CD14-positive monocyte (primary cell): ENCODE measurements at regions not wholly inside any gene's neighbourhood (a gene's known extent, or its start where the extent isn't known, plus 50 kb on each side); places are given as distances from the start of the nearest gene placed in this dataset.

Experiments
- DNase-seq, 3 donors: peaks; one replicate each; pipeline ENCODE4 v3.0.0-alpha.2; 2011 to 2022
- H2AFZ ChIP-seq: 2 replicates; pipeline ENCODE4 v1.6.0; 2012; ENCODE audit warnings: mild to moderate bottlenecking, low read depth, low read length, inconsistent platforms; ENCODE audit not compliant: insufficient read depth, poor library complexity, severe bottlenecking
- H3K27ac ChIP-seq, 2 donors: 1 replicate in 1 of 2; 2 replicates in 1 of 2; pipeline ENCODE4 v1.5.1; 2012 to 2013; ENCODE audit warnings: low read length in 2 of 2, control low read depth in 1 of 2, inconsistent platforms in 1 of 2, low read depth in 1 of 2, mild to moderate bottlenecking in 1 of 2
- H3K27me3 ChIP-seq, 2 donors: one replicate each; pipeline versions ENCODE4 v1.6.0 to v1.6.1; 2011 to 2013; ENCODE audit warnings: low read length in 2 of 2; ENCODE audit not compliant: control insufficient read depth in 2 of 2, insufficient read depth in 2 of 2
- H3K36me3 ChIP-seq, 2 donors: replicated peaks in 1 of 2; 1 replicate in 1 of 2; 2 replicates in 1 of 2; pipeline versions ENCODE4 v1.5.1 to v1.6.1; 2012 to 2013; ENCODE audit warnings: low read length in 2 of 2, control low read depth in 1 of 2, inconsistent platforms in 1 of 2, mild to moderate bottlenecking in 1 of 2; ENCODE audit not compliant: insufficient read depth in 2 of 2, control insufficient read depth in 1 of 2
- H3K4me1 ChIP-seq, 2 donors: 1 replicate in 1 of 2; 2 replicates in 1 of 2; pipeline versions ENCODE4 v1.5.1 to v1.6.1; 2012 to 2013; ENCODE audit warnings: low read length in 2 of 2, control low read depth in 1 of 2, inconsistent platforms in 1 of 2, mild to moderate bottlenecking in 1 of 2, moderate library complexity in 1 of 2; ENCODE audit not compliant: insufficient read depth in 2 of 2, control insufficient read depth in 1 of 2
- H3K4me2 ChIP-seq: replicated peaks from 2 replicates; pipeline ENCODE3; 2012; ENCODE audit warnings: low read length, moderate library complexity, mild to moderate bottlenecking; ENCODE audit not compliant: poor library complexity, severe bottlenecking; ENCODE audit errors: extremely low read depth
- H3K4me3 ChIP-seq, 3 experiments: fragments of 200-600 bp in 1 of 3; sonication (generic) in 1 of 3; replicated peaks in 1 of 3; 1 replicate in 2 of 3; 2 replicates in 1 of 3; pipeline ENCODE4 v1.5.1; 2011 to 2013; ENCODE audit warnings: low read length in 3 of 3, mild to moderate bottlenecking in 3 of 3, control low read depth in 2 of 3, low read depth in 2 of 3, inconsistent platforms in 1 of 3, moderate library complexity in 1 of 3
- H3K79me2 ChIP-seq: 2 replicates; pipeline ENCODE4 v1.6.0; 2012; ENCODE audit warnings: mild to moderate bottlenecking, control low read depth, inconsistent platforms, low read length, moderate library complexity; ENCODE audit not compliant: insufficient read depth
- H3K9ac ChIP-seq: 2 replicates; pipeline ENCODE4 v1.6.0; 2017; ENCODE audit warnings: low read length, mild to moderate bottlenecking; ENCODE audit not compliant: insufficient read depth, poor library complexity, severe bottlenecking
- H3K9me3 ChIP-seq, 2 donors: replicated peaks in 1 of 2; 1 replicate in 1 of 2; 2 replicates in 1 of 2; pipeline versions ENCODE4 v1.5.1 to v1.6.1; 2012 to 2013; ENCODE audit warnings: low read length in 2 of 2, control low read depth in 1 of 2; ENCODE audit not compliant: control insufficient read depth in 1 of 2, insufficient read depth in 1 of 2
- H4K20me1 ChIP-seq: 2 replicates; pipeline ENCODE4 v1.6.0; 2012; ENCODE audit warnings: mild to moderate bottlenecking, low read length, control low read depth, moderate library complexity; ENCODE audit not compliant: insufficient read depth
- H3K27ac Mint-ChIP-seq, 7 donors: one replicate each; pipeline ENCODE4 v1.8.0; 2020; ENCODE audit warnings: mild to moderate bottlenecking in 7 of 7, mixed read lengths in 7 of 7, moderate library complexity in 6 of 7, inconsistent platforms in 2 of 7
- H3K27me3 Mint-ChIP-seq, 3 donors: one replicate each; pipeline ENCODE4 v1.8.0; 2021 to 2022; ENCODE audit warnings: low read depth in 3 of 3, mild to moderate bottlenecking in 3 of 3, mixed read lengths in 3 of 3, moderate library complexity in 3 of 3, inconsistent platforms in 1 of 3
- H3K36me3 Mint-ChIP-seq, 2 donors: one replicate each; pipeline ENCODE4 v1.8.0; 2020; ENCODE audit warnings: mixed read lengths in 2 of 2, inconsistent platforms in 1 of 2, mild to moderate bottlenecking in 1 of 2
- H3K4me1 Mint-ChIP-seq: one replicate; pipeline ENCODE4 v1.8.0; 2020; ENCODE audit warnings: mild to moderate bottlenecking, mixed read lengths
- H3K4me3 Mint-ChIP-seq, 2 donors: one replicate each; pipeline ENCODE4 v1.8.0; 2020; ENCODE audit warnings: mild to moderate bottlenecking in 2 of 2, mixed read lengths in 2 of 2, moderate library complexity in 1 of 2
- H3K9me3 Mint-ChIP-seq, 7 donors: one replicate each; pipeline ENCODE4 v1.8.0; 2020 to 2022; ENCODE audit warnings: mixed read lengths in 7 of 7, mild to moderate bottlenecking in 6 of 7, moderate library complexity in 6 of 7, inconsistent platforms in 2 of 7
- WGBS: methylation state at CpG from one replicate; pipeline ENCODE4 v1.1.5; 2013; ENCODE audit warnings: missing lambda C conversion rate; ENCODE audit not compliant: insufficient coverage; 5-methylcytosine and 5-hydroxymethylcytosine counted together
- intact Hi-C, 2 donors: fragments of 100-400 bp; cut with micrococcal nuclease; formaldehyde crosslinking; loops; one replicate each; pipeline versions ENCODE4 v1.15.0 to v1.15.1; 2023
- TF ChIP-seq, protein P1 (sequence below): fragments of 200-600 bp; IDR thresholded peaks from one replicate; pipeline ENCODE4 v1.8.0; 2022; ENCODE audit warnings: antibody characterized with exemption, mild to moderate bottlenecking

DNA sequence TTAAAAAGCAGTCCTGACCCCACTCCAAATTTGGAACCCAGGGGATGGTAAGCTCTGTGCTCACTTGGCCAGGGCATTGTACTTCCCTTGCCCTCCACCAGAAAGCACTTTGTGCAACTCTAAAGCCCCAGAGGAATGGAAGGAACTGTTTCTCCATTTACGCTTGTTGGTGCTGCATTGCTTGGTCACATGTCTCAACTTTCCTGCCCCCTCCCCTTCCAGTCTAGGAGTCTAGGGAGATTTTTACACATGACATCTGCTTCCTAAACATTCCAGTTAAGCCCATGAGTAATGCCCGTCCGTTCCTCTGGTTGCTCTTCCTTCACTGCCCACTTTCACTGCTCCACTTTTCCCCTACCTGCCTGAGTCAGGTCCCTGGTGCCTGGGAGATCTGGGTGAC is 92.6 kb upstream of the MAP1LC3B2 start:
- no peaks in the 10 kb centered on the region for H4K20me1 ChIP-seq
- H3K27me3 Mint-ChIP-seq = peaks cover 0 to 3% (median 3%) of the 10 kb centered on the region in 3 donors
- no peaks in the 10 kb centered on the region for H3K36me3 Mint-ChIP-seq
- no peaks in the 10 kb centered on the region for H3K79me2 ChIP-seq
- no peak overlapping the region for H3K4me3 ChIP-seq
- H3K36me3 ChIP-seq = no peaks in the 10 kb centered on the region
- H3K4me1 Mint-ChIP-seq = peaks cover 8% of the 10 kb centered on the region
- H3K9ac ChIP-seq = no peak overlapping the region
- no peaks in the 10 kb centered on the region for H3K27me3 ChIP-seq
- no peak overlapping the region for H2AFZ ChIP-seq
- H3K4me3 Mint-ChIP-seq = no peak overlapping the region
- no peaks in the 10 kb centered on the region for H3K9me3 ChIP-seq
- H3K9me3 Mint-ChIP-seq = peaks cover 0 to 1% (median 0%) of the 10 kb centered on the region in 7 donors
- no peak overlapping the region for H3K27ac ChIP-seq
- intact Hi-C loops = no loop called here
- TF ChIP-seq, protein P1, sequence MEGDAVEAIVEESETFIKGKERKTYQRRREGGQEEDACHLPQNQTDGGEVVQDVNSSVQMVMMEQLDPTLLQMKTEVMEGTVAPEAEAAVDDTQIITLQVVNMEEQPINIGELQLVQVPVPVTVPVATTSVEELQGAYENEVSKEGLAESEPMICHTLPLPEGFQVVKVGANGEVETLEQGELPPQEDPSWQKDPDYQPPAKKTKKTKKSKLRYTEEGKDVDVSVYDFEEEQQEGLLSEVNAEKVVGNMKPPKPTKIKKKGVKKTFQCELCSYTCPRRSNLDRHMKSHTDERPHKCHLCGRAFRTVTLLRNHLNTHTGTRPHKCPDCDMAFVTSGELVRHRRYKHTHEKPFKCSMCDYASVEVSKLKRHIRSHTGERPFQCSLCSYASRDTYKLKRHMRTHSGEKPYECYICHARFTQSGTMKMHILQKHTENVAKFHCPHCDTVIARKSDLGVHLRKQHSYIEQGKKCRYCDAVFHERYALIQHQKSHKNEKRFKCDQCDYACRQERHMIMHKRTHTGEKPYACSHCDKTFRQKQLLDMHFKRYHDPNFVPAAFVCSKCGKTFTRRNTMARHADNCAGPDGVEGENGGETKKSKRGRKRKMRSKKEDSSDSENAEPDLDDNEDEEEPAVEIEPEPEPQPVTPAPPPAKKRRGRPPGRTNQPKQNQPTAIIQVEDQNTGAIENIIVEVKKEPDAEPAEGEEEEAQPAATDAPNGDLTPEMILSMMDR = no peak
- no peak overlapping the region for H3K4me2 ChIP-seq
- peak overlapping the region in 1 of 7 donors; percentile 43 for H3K27ac Mint-ChIP-seq
- no peaks in the 10 kb centered on the region for H3K4me1 ChIP-seq
- WGBS = 17% methylated on average over 1 of the region's 3 CpGs
- DNase-seq = peak in 1 of 3 donors; percentile 33

DNA sequence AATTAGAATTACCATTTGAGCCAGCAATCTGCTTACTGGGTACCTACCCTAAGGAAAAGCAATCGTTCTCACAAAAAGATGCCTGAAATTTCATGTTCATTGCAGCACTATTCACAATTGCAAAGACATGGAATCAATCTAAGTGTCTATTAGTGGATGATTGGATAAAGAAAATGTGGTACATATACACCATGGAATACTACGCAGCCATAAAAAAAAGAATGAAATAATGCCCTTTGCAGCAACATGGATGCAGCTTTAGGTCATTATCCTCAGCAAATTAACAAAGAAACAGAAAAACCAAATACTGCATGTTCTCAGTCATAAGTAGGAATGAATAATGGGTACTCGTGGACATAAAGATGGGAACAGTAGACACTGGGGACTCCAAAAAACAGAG is 89.8 kb upstream of the MAP1LC3B2 start:
- Histone ChIP-seq H3K36me3 (no peaks in the 10 kb centered on the region), H3K4me3 (no peak overlapping the region), H3K9me3 (no peaks in the 10 kb centered on the region), H3K9ac (no peak overlapping the region), H3K4me2 (no peak overlapping the region), H4K20me1 (no peaks in the 10 kb centered on the region), H3K27me3 (no peaks in the 10 kb centered on the region), H2AFZ (no peak overlapping the region), H3K4me1 (no peaks in the 10 kb centered on the region), H3K27ac (no peak overlapping the region), H3K79me2 (no peaks in the 10 kb centered on the region)
- WGBS = 50% methylated on average over 1 of the region's 3 CpGs
- Mint-ChIP-seq H3K9me3 (peaks cover 0 to 4% (median 0%) of the 10 kb centered on the region in 7 donors), H3K27ac (no peak overlapping the region), H3K4me1 (peaks cover 15% of the 10 kb centered on the region), H3K36me3 (no peaks in the 10 kb centered on the region), H3K4me3 (no peak overlapping the region), H3K27me3 (no peaks in the 10 kb centered on the region)
- TF ChIP-seq, protein P1 = no peak
- intact Hi-C loops = no loop called here
- no peak for DNase-seq
